NCI-H524 treated with DMSO at 0.1 percent for 48 hours (cell line): ENCODE measurements at regions not wholly inside any gene's neighbourhood (a gene's known extent, or its start where the extent isn't known, plus 50 kb on each side); places are given as distances from the start of the nearest gene placed in this dataset.

Experiments
- DNase-seq: peaks from one replicate; lab custom pipeline; 2025; lab: John Stamatoyannopoulos, UW

DNA sequence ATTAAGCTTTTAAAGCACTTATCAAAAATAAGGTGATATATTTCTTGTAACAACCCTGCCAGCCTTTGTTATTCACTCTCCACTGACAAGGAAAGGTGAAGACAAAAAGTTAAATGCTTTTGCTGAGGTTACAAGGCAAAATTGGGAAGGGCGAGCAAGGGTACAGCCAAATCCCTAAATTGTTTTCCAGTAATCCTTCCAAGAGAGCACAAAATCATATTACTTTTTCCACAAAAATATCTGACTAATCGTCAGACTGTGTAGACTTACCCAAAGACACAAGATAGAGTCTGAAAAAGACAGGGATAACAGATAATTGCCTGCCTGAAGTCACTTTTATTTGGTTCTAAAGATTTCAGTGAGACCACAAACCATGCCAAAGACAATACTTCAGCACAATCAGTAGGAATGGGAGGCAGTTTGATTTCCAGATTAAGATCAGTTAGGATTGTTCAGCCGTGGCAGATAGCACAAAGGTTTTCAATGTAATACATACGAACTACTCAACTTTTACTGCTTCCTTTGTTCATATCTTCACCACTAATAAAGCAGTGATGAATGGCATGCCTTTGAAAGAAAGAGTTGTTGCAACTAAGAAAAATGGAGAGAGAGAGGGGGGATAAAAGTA lies 383.8 kb upstream of the TUSC1 start:
- no peak for DNase-seq

DNA sequence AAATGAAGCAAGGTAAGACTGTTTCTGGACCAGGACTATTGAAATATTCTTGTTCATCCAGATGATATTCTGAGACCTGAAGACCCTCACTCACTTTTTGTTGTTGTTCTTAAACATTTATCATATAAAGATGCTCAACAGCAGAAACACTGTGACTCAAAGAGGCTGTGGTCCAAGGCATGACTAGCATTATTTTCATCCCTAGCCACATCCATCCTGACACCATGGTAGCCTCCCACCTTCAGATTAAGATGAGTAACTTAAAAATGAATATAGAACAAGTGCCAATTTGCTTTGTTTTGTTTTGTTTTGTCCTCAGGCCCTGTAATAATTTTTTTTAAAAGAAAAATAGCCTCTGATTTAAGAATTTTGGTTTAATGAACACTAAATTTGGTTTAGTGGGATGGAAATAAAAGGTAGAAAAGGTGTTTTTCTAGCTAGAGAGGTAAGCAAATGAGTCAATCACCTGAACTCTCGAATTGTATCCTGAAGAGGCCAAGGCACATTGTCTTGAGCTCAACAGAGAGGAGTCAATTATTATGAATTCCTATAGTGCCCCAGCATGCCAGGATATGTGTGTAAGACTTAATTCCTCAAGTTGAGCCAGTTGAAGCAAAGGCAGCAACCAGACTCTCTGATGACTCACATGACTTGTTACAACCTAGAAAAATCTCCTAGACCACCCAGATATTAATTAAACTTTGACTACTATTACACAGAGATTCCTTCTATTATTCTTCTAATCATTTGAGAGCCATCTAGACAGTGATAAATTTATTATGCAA lies 380.1 kb upstream of the TUSC1 start:
- DNase-seq = no peak

DNA sequence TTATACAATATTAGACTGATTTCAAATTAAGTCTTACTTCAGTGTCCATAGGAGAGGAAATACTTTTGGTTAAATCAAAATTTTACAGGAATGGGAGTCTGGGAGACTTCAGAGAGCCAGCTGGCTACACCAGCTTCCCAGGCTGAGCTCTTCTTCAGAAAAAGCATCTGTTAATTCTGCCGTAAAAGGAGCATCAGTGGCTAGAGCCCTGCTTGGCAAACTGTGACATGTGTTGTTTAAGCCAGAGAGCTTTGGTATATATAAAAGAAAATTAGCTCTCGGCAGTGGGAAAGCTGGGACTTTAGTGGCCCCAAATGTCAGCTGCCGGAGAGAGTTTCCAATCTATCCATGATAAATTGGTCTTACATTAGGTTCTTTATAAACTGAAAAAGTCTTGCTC lies 378.8 kb upstream of the TUSC1 start:
- DNase-seq = peak; percentile 54

DNA sequence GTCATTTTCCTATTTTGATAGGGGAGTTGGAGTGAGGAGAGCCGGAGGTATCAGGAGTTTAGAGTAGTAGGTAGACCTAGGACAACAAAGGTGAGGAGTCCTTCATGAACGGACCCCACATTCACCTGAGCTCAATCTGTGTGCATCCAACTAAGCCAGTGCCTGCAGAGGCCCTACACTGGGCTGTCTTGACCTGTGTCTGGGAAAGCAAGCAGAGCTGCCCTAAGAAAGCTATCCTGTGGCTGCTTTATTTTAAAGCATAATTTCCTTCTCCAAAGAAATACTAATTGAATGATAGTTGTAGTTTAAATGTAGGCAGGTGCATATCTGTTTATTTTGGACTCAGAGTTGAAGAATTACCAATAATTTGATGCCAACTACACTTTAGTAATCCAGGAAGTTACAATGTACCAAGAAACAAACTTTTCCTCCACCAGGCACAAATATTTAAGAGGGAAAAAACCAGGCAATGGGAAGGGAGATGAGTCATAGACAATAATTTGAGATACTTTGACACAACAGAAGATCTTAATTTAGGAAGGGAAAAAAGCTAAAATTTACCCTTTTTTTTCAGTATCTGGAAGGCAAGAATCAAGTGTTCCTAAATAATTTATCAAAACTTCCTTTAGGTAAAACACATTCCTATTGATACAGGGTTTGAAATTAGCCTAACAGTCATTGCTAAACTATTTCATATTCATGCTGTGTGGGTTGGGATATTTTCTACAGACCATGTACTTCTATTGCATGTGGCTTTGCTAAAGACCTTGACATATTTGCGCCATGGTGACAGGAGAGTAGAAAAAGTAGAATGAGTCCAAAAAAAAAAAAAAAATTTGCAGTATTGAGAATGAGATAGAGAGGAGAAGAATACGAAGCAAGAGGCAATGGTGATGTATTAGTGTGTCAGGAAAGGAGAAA lies 376.6 kb upstream of the TUSC1 start:
- no peak for DNase-seq

DNA sequence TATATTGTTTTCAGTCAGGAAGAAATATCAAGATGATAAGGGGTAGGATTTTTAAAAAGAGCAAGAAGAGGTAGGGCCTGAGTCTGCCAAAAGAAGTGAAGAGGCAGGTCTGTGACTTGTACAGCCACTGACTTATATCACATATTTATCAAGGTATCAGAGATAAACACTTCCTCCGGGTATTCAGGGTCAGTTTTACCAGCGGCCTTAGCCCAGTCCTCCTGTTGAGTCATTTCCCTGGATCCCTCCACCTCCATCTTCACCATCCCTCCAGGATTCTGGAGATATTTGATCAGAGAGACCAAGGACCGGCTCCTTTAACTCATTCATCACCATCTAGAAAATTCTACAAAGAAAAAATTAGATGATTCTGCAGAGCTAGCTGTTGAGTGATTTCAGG lies 375.7 kb upstream of the TUSC1 start:
- DNase-seq = no peak

- DNase-seq = no peak
Observed at GRCh38 chr9:26043431-26043830, 365.2 kb upstream of the TUSC1 start.

GRCh38 chr9:26034786-26035185 lies 356.5 kb upstream of the TUSC1 start:
- DNase-seq = no peak

- no peak for DNase-seq
Observed at GRCh38 chr9:26033336-26033735, 355.1 kb upstream of the TUSC1 start.

- DNase-seq = no peak
Observed at GRCh38 chr9:26026423-26027100, 348.3 kb upstream of the TUSC1 start.

- no peak for DNase-seq
Observed at GRCh38 chr9:26013199-26013598, 335.0 kb upstream of the TUSC1 start.

DNA sequence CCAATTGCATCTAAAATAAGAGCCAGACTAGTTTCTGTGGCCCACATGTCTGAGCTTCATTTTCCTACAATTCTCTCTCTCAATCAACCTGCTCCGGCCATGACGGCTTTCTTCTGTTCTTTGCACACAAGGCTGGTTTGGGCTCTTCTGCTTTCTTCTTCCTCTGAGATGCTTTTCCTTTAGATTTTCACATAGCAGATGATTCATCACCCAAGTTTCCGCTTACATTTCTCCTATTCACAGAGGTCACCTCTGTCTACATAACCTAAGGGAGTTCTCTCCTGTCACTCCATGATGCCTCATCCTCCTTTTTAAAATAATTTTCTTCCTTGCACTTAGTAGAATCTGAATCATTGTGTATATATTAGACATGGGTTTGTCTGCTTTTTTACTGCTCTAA lies 334.6 kb upstream of the TUSC1 start:
- DNase-seq = no peak

DNA sequence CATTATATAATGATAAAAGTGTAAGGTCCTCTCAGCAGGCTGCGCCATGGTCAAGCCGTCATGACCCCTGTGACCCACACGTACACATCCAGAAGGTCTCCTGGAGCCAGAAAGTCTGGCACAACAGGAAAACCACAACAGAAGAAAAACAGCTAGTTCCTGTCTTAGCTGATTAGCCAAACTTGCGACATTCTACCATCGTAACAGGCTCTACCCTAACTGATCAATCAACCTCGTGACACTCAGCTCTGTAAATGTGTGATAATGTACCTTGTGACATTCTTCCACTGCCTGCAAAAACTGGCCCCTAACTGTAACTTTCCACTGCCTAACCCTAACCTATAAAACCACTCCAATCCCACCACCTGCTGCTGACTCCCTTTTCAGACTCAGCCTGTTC lies 316.4 kb upstream of the TUSC1 start:
- no peak for DNase-seq

DNA sequence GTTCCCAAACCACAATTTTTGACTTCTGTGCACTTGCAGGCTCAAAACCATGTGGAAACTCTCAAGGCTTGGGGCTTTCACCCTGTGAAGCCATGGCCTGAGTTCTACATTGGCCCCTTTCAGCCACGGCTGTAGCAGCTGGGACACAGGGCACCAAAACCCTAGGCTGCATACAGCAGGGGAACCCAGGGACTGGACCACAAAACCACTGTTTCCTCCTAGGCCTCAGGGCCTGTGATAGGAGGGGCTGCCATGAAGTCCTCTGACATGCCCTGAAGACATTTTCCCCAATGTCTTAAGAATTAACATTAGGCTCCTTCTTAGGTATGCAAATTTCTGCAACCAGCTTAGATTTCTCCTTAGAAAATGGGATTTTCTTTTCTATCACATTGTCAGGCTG lies 312.1 kb upstream of the TUSC1 start:
- DNase-seq = no peak

- no peak for DNase-seq
Observed at GRCh38 chr9:25975667-25976066, 297.4 kb upstream of the TUSC1 start.

- peak; percentile 57 for DNase-seq
Observed at GRCh38 chr9:25964239-25964638, 286.0 kb upstream of the TUSC1 start.

DNA sequence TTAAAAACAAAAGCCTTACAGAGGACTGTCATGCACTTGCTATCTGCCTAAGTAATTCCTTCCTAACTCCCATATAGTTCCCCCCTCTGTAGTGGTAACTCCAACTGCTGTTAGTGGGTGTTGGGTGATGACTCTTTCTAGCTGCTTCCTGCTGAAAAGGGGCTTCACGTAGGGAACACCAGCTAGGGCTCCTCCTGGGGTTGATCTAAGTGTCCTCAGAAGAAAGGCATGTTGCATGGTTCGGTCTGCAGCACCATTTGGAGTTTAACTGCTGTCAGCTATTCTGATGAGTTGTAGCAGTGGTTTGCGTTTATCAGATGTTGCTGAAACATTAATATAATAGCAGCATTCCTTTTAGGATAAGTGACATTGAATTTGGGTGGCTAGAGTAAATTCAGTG lies 281.9 kb upstream of the TUSC1 start:
- no peak for DNase-seq

DNA sequence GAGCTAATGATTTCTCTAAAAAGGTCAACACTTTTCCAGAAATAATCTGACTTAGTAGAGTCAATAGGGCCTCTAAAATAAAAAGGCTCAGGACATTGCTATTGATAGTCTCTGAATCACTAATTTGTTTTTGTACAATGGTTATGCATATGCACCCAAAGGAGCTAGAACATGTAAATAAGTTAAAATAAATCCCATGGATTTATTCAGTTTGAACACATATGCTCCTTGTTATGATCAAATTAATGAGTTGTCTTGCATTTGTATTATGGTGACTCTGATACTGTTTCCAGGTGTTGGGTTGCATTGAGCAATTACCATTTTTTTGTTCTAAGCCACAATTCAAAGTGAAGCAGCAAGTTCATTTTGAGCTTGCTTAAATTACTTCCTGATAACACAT lies 276.0 kb upstream of the TUSC1 start:
- DNase-seq = no peak

- no peak for DNase-seq
Observed at GRCh38 chr9:25948182-25948581, 269.9 kb upstream of the TUSC1 start.

GRCh38 chr9:25939126-25939525 lies 260.9 kb upstream of the TUSC1 start:
- no peak for DNase-seq

DNA sequence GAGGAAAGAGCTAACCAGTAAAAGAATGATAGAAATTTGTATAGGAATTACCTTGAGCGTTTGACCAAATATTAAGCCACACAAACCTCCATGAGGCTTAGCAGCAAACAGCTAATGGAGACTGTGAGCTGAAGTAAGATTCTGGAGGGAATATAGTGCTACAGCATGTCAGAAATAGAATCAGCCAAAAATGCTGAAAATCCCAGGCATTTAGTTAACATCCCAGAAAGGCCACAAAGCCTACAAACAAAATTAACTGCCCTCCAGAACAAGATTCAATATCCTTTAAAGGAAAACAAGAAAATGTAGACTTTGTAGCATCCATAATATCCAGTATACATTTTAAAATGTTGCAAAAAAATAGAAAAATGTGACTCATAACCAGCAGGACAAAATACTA lies 257.8 kb upstream of the TUSC1 start:
- no peak for DNase-seq

DNA sequence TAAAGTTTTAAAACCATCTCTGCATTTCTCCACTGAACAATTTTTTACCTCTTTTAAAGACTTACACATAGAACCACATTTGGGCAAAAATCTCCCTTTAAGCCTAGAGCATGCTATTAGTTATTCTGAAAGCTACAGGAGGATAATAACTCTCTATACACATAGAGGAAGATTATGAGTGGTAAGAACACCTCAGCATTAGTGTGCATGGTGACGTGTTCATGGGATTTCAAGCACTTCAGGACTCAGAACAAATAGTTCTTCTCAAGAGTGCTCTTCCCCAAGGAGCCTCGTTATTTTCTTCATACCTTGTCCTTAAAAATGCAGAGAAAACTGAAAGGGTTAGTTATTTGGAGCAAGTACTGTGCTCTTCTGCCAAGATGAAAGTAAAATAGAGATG lies 256.9 kb upstream of the TUSC1 start:
- no peak for DNase-seq

- no peak for DNase-seq
Observed at GRCh38 chr9:25918761-25919160, 240.5 kb upstream of the TUSC1 start.
